NCI-H1436 treated with DMSO at 0.1 percent for 48 hours (cell line): ENCODE measurements at regions not wholly inside any gene's neighbourhood (a gene's known extent, or its start where the extent isn't known, plus 50 kb on each side); places are given as distances from the start of the nearest gene placed in this dataset.
"Not testable (repeated sequence)": the region's sequence is repeated elsewhere in the genome, so short reads cannot be mapped to it uniquely, and the experiment has no call there.

Experiments used
- DNase-seq: peaks from one replicate; lab custom pipeline; 2025; lab: John Stamatoyannopoulos, UW

DNA sequence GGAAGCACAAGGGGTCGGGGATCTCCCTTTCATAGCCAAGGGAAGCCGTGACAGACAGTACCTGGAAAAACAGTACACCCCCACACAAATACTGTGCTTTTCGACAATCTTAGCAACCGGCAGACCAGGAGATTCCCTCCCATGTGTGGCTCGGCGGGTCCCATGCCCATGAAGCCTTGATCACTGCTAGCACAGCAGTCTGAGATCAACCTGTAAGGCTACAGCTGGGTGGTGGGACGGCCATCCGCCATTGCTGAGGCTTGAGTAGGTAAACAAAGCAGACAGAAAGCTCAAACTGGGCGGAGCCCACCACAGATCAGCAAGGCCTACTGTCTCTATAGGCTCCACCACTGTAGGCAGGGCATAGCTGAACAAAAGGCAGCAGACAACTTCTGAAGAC, 180.2 kb upstream of the SOX6 start:
- no peak for DNase-seq

DNA sequence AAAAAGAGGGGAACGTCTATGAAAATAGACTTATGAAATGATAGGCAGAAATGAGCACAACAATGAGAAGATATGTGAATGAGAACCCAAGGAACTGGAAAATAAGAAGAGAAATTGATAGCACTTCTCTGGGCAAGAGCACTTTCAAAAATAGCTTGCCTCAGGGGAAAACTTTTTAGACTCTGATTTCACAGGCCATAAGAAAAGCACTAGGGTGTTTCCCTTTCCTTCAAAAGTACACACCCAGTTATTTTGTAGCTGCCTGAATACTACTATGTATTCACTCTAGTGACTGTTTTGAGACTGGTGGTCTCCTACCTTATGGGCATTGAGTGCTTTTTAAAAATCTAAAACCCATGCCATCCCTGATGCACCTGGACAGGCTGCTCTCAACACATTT, 172.3 kb upstream of the SOX6 start:
- DNase-seq, result no peak

DNA sequence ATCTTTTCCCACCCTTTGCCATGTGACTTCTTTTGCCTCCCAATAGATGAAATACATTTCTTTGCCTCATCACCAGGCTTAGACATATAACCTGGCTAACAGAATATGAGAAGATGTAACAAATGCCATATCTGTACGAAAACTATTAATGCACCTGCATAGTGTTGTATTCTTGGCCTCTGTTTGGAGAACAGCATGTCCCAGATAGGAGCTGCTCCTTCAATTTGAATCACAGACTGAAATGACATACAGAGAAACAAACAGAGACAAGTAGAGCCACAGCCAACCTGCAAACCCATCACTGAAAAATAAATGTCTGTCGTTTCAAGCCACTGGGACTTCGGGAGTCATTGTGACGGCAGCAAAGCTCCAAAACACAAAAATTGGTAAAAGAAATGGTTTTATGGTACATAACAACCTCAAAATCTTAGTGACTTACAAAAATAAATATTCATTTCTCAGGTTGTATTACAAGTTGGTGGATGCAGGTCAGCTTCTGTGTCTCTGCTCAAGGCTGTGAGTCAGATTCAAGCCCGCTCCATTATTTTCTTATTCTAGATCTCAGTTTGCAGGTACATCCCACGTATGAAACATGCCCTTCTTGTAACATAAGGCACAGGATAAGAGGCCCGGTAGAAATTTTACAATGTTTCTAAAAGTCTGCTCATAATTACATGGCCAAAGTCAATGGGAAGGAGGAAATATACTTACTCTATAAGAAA, 171.3 kb upstream of the SOX6 start:
- DNase-seq, result no peak

DNA sequence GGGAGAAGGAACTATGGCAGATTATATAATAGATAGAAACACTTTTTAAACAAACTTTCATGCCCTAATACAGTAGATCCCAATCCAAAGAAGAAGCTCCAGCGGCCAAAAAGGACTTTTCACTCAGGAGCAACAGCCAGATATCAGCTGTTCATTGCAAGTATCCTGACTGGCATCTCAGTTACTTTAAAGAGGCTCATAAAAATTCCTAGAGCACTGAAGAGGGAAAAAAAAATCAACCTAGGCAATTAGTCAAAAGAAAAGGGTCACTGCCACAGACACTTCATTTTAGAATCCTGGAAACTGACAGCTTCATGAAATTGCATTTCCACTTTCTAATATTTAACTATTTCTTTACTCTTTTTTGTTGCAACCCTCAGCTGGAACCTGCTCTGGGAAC, 170.6 kb upstream of the SOX6 start:
- no peak for DNase-seq

DNA sequence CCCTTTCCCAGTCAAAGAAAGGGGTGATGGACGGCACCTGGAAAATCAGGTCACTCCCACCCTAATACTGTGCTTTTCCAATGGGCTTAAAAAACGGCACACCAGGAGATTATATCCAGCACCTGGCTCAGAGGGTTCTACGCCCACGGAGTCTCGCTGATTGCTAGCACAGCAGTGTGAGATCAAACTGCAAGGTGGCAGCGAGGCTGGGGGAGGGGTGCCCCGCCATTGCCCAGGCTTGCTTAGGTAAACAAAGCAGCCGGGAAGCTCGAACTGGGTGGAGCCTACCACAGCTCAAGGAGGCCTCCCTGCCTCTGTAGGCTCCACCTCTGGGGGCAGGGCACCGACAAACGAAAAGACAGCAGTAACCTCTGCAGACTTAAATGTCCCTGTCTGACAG, 164.4 kb upstream of the SOX6 start:
- not testable (repeated sequence) for DNase-seq

DNA sequence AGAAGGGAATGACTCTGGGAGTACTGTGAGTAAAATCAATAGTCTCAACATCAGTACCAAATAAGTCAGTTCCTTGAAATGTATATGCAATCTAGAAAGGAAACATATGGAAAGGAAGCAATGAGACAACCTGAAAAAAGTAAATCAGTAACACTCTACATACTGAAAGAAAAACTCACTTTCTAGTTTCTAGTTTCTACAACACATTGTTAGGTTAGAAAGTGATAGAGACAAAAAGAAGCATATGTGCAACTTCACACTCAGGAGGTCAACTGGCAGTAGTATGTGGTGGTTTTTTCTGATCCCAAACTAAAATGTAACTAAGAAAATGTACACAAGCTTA, 156.5 kb upstream of the SOX6 start:
- no peak for DNase-seq

DNA sequence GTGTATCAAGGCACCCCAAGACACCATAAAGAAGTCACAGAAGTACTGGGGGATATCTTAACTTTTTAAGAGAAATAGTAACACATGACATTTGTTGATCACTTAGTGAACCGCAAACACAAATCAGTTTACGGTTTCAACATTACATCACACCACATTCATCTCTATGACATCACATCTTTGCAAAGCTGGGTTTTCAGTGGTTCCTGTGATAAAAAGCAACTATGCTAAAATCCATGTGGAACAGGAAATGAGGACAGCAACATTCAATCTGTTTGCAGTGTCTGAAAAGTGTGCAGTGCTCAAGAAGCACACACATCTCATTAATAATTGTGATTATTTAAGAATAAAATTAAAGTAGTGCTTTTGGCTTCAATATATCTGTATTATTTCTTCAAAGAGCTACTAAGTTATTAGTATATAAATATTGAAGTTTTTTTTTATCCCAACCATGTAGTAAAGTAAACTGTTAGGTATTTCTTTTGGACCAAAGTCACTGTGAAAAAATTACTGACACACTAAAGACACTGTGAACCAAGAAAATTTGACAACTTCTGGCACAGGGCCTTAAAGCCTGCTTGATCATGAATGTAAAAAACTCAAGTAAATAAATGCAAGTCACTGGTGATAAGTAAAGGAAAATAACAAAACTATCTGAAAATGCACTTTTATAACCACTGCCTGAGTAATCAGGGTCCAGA, 156.0 kb upstream of the SOX6 start:
- no peak for DNase-seq

DNA sequence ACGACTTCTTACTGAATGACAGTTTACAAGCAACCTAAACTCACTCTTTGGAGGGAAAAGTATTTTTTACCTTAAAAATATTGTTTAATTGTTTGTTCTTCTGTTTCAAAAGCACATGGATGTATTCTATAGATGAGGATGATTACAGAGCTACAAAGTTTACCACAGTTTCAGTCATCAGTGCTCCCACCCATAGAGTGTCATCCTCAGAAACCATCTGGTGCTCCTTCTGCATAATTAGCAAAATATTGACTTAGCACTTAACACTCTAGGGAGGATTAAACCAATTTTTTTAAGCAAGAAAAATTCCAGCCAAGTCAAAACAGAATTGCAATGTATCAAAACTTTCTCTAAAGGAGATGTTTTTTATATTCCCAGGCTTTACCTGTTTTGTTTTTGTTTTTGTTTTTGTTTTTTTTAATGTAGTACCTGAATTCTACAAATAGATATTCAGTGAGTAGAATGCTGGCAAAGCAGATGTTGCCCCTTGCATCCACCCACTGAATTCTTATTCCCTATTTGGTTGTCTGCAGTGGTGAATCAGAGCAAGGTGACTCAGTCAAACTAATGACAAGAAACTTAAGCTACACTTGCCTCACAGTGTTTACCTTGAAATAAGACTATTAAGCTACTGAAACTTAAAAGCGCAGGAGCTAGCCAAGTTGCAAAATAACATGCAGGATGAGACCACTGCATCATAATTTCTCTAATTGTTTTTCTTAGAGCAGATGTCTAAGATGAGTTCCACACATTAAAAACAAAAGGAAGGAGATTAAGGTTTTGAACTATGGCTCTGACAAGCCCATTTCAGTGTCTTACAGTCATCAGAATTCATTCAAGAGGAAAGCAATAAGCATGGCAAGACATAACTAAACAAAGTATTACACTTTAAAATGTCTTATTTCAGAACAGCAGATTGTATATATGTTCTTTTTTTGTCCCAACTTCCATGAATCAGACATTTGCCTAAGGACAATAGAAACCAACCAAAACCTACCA, 155.1 kb upstream of the SOX6 start:
- DNase-seq, result no peak

DNA sequence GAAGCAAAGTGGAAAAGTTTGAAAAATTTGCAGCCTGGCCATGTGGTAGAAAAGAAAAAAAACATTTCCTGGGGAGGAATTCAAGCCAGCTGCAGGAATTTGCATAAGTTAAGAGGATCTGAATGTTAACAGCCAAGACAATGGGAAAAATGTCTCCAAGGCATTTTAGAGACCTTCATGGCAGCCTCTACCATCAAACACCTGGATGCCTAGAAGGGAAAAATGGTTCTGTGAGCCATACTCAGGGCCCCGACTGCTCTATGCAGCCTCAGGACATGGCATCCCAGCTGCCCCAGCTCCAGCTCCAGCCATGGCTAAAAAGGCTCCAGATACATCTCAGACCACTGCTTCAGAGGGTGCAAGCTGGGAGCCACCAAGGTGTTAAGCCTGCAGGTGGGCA, 149.1 kb upstream of the SOX6 start:
- no peak for DNase-seq

DNA sequence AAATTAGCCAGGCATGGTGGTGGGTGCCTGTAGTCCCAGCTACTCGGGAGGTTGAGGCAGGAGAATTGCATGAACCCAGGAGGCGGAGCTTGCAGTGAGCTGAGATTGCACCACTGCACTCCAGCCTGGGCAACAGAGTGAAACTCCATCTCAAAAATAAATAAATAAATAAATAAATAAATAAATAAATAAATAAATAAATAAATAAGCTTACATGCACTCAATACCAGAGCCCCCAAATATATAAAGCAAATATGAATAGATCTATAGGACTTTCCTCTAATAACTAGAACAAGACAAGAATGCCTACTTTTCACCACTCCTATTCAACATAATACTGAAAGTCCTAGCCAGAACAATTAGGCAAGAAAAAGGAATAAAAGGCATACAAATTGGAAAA, 147.5 kb upstream of the SOX6 start:
- not testable (repeated sequence) for DNase-seq

DNA sequence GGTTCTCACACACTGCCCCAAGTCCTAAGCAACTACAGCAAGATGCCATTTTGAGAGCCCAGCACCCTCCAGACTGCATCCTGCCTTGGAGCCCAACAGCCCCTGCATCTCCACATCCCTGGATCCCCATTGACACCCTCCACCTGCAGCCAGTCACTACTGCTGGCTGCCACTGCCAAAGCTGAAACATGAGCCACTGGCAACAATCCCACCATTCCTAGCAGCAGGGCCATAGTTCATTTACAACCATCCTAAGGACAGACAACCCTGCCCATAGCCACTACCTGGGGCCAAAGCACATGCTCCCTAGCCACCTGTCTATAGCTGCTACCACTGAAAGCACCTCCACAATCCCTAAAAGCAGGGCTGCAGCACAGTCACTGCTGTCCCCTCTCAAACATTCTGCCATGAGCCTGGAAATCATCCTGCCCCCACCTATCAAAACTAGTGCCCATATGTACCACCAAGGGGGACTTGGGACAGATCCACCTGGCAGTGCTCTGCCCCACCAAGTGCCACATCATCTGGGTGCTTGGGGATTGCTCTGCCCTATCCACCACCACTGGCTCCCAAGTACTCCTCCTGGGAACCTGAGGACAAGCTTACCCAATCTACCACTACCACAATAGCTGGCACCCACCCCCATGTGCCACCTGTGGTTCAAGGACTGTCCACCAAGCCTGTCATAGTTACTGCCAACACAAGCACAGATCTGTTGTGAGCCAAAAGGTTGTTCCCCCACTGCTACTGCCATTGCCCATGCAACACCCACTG, 138.8 kb upstream of the SOX6 start:
- DNase-seq, result no peak

DNA sequence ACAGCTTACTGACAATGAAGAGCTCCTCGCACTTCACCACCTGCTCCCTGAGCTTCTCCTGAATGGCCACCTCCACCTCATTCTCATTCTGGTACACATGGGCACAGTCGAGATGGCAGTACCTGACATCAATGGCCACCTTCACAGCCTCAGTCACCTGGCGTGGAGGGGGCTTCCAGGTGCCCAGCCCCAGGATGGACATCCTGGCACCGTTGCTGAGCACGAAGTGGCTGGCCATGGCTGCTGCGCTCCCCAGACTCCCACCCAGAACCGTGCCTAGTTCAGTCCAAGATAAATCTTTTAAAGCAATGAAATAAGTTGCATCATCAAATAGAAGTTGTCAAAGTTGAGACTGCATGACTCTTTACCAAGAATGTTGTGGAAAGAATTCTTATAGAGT, 128.1 kb upstream of the SOX6 start:
- DNase-seq, result no peak

DNA sequence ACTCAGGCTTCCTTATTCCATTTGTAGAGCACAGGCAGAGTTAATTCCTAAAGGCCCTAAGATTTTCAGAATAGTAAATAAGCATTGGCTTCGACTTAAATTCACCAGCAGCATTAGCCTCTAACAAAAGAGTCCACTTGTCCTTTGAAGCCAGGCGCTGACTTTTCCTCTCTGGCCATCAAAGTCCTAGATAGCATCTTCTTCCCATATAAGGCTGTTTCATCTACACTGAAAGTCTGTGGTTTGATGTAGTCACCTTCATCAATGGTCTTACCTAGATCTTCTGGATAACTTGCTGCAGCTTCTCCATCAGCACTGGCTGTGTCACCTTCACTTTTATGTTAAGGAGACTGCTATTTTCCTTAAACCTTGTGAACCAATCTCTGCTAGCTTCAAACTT, 118.3 kb upstream of the SOX6 start:
- DNase-seq, result no peak

DNA sequence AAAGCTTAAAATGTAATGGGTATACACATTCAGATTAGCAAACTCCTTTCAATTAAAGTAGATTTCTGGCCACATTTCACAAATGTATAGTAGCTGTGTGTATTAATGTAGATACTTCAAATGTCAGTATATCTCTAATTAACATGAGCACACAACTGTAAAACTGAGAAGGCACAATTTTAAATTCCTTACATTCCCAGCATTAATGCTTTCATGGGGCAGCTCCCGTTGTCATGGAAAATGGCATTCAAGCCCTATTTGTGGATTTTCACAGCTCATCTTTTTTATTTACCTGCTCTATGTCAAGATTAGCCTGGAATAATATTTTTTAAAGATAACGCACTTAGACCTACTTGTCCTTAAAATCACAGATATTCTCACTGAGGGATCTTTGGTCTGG, 113.6 kb upstream of the SOX6 start:
- no peak for DNase-seq

DNA sequence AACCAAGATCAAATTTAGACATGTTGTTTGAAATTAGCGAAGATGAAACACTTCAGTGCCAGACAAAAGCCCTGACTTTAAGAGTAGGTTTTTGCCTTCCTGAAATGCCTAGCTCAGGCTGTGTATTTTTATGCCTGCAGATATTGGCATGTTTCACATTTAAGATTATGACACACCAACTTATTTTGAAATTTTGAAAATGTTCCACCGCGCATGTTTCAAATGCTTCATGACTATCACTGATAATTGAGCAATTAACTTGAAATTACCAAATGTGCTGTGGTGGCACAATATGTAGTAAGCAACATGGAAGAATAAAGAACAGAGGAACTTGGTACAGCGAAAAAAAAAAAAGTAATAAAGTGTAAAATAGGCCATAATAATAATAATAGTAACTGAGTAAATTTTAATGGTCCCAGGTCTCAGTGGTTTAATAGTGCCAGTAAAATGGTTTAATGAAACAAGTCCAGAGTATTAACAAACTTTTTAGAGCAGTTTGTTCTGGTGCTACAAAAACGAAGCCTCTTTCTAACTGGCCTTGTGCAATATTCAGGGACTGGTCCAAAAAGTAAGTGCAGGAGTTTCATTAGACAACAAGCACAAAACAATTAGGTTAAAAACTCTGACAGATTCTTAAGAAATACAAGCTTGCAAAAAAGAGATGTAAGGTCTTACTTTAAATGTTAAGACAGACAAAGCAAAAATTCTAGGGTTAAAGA, 112.5 kb upstream of the SOX6 start:
- DNase-seq, result no peak

DNA sequence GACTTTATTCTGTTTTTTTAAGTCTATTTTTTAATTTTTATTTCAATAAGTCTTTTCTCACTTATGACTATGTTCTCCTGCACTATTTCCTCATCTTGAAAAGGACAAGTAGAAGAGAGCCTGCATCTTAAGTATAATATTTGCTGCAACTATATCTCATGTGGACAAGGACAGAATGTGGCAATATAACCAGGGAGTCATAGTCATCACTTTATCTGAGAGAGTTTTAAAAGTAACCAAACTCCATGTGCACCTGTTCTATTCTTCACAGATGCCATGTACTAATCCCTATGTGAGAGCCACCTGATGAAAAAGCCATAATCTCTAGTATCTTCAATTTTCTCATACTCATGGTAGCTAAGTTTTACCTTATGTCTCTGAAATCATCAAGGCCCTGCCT, 104.2 kb upstream of the SOX6 start:
- no peak for DNase-seq

DNA sequence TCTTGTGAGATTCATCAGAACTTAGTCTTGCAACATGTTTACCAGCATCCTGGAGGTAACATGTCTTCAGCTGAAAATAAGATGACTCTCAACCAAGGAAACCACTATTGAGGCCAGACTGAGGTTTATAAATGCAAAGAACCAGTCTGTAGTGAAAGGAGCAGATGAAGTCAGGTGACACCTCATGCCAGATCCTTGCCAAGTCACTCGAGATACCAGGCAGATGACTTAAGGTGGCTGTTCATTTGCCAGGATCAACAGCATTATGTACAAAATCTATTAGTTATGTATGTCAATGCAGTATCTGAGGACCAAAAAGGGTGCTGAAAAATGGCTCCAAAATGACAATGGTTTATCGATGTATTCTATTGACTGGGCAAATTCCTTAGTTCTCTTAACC, 100.0 kb upstream of the SOX6 start:
- DNase-seq, result no peak

DNA sequence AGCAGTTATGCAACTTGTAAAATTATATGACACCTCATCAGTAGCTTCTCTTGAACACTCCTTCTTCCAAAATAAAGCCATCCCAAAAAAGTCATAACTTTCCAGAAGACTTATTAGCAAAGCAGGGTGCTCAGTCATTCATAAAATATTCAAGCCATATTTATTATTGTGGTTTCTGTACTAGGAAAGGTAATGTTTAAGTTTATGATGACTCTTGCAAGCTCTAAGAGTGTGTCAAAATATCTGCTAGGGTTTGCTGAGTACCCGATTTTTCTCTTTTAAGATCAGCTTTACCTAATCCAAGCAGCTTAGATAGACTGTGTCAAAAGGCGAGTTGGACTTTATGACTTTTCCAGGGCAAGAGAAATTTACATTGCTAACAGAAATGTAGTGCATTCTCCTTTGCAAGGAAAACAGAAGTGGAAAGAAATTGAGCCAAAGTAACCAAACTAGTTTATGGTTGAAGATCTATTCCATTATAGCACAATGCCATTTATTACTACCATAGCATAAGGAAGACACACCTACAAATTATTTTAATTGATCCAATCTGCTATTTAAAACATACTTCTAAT, 98.0 kb upstream of the SOX6 start:
- DNase-seq, result no peak

DNA sequence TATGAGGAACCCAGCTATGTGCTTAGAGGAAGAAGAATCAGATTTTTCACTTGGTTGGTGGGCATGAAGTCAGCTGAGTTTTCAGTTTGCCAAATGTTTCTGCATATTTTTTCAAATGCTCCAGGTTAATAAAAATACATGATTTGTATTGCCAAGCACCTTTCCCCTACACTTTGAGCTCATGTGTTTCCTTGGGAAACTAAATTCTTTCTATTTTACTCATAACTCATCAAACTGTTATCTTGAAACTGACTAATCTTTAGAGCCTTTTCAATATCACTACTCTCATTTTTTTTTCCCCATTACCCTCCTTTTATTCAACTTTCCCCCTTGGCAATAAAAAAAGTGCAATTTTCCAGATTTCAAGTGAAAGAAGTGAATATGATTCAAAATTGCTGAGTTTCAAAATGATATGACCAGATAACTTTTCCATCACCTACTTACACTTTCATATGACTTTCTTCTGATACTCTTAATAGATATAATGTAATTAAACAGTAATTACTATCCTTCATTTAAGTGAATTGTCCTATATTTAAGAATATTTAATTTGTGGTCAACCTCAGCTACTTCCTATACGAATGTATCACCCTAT, 91.9 kb upstream of the SOX6 start:
- no peak for DNase-seq

DNA sequence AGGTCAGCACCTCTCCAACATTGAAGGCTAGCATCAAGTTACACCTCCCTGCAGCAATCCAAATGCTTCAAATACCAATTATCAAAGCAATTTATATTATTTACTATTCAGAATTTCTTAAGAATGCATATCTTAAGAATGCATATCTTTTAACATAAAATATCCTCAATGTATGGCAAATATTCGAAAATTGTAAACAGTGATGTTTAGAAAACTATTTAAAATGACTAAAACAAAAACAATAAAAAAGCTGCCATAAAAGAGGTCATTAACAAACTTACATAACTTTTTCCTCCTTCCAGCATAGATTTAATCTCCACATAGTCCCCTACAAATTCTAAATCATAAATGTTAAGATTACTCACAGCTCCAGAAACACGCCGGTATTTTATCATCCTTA, 85.1 kb upstream of the SOX6 start:
- DNase-seq, result no peak

DNA sequence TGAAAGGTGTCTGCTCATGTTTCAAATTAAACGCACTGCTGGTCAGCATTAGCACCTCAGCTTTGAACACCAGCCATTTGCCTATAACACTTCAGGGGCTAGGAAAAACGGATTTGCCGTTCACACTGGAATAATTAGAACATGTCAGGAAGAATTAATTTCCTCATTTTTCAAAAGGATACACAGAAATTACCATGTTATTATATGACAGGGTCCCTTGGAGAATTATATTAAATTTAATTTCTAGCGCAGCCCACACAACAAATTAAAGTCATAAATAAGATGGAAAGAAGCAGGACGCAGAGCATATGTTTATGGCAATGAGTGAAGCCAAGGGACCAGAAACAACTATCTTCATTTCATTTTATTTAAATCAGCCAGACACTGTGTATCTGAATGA, 83.8 kb upstream of the SOX6 start:
- DNase-seq, result no peak
